ENCODE measurements at regions not wholly inside any gene's neighbourhood (a gene's known extent, or its start where the extent isn't known, plus 50 kb on each side); places are given as distances from the start of the nearest gene placed in this dataset.
A peak's percentile ranks its signal among the peaks of the same experiment; 100 is the strongest.

- no peak overlapping the region for H3K4me3 Mint-ChIP-seq (ENCODE audit: unreplicated experiment)
- TF ChIP-seq CTCF (IDR thresholded peaks at IDR 0.05), result no peak
- H3K9me3 Mint-ChIP-seq (ENCODE audit: unreplicated experiment), result no peaks in the 10 kb centered on the region
- no peak for DNase-seq (ENCODE audit: extremely low spot score, unreplicated experiment)
- no peak overlapping the region for H3K27ac Mint-ChIP-seq (ENCODE audit: unreplicated experiment)
- peaks cover 8% of the 10 kb centered on the region for H3K4me1 Mint-ChIP-seq (ENCODE audit: unreplicated experiment)
- no peaks in the 10 kb centered on the region for H3K36me3 Mint-ChIP-seq (ENCODE audit: unreplicated experiment)
- no peaks in the 10 kb centered on the region for H3K27me3 Mint-ChIP-seq (ENCODE audit: unreplicated experiment)
These were observed 267.0 kb downstream of the CETN3 start for GRCh38 chr5:90142541-90142940.

GRCh38 chr5:90141984-90142383 is 267.6 kb downstream of the CETN3 start:
- H3K27ac Mint-ChIP-seq (ENCODE audit: unreplicated experiment), result no peak overlapping the region
- no peaks in the 10 kb centered on the region for H3K9me3 Mint-ChIP-seq (ENCODE audit: unreplicated experiment)
- no peak for TF ChIP-seq CTCF (IDR thresholded peaks at IDR 0.05)
- no peaks in the 10 kb centered on the region for H3K27me3 Mint-ChIP-seq (ENCODE audit: unreplicated experiment)
- H3K4me3 Mint-ChIP-seq (ENCODE audit: unreplicated experiment), result no peak overlapping the region
- no peaks in the 10 kb centered on the region for H3K36me3 Mint-ChIP-seq (ENCODE audit: unreplicated experiment)
- no peak for DNase-seq (ENCODE audit: extremely low spot score, unreplicated experiment)
- peaks cover 8% of the 10 kb centered on the region for H3K4me1 Mint-ChIP-seq (ENCODE audit: unreplicated experiment)

GRCh38 chr5:90136952-90137528 is 272.5 kb downstream of the CETN3 start:
- Mint-ChIP-seq H3K27ac (ENCODE audit: unreplicated experiment) (no peak overlapping the region), H3K4me1 (ENCODE audit: unreplicated experiment) (peaks cover 17% of the 10 kb centered on the region), H3K4me3 (ENCODE audit: unreplicated experiment) (no peak overlapping the region), H3K9me3 (ENCODE audit: unreplicated experiment) (no peaks in the 10 kb centered on the region), H3K36me3 (ENCODE audit: unreplicated experiment) (no peaks in the 10 kb centered on the region), H3K27me3 (ENCODE audit: unreplicated experiment) (no peaks in the 10 kb centered on the region)
- DNase-seq (ENCODE audit: extremely low spot score, unreplicated experiment), result no peak
- no peak for TF ChIP-seq CTCF (IDR thresholded peaks at IDR 0.05)

GRCh38 chr5:90135779-90136378 is 273.7 kb downstream of the CETN3 start:
- no peaks in the 10 kb centered on the region for H3K36me3 Mint-ChIP-seq (ENCODE audit: unreplicated experiment)
- H3K27me3 Mint-ChIP-seq (ENCODE audit: unreplicated experiment), result no peaks in the 10 kb centered on the region
- peak; percentile 14 for TF ChIP-seq CTCF (IDR thresholded peaks at IDR 0.05)
- H3K9me3 Mint-ChIP-seq (ENCODE audit: unreplicated experiment), result no peaks in the 10 kb centered on the region
- peaks cover 28% of the 10 kb centered on the region for H3K4me1 Mint-ChIP-seq (ENCODE audit: unreplicated experiment)
- DNase-seq (ENCODE audit: extremely low spot score, unreplicated experiment), result no peak
- no peak overlapping the region for H3K27ac Mint-ChIP-seq (ENCODE audit: unreplicated experiment)
- H3K4me3 Mint-ChIP-seq (ENCODE audit: unreplicated experiment), result no peak overlapping the region

GRCh38 chr5:90134892-90135291 is 274.7 kb downstream of the CETN3 start:
- TF ChIP-seq CTCF (IDR thresholded peaks at IDR 0.05), result no peak
- H3K4me1 Mint-ChIP-seq (ENCODE audit: unreplicated experiment), result peaks cover 30% of the 10 kb centered on the region
- no peak overlapping the region for H3K4me3 Mint-ChIP-seq (ENCODE audit: unreplicated experiment)
- DNase-seq (ENCODE audit: extremely low spot score, unreplicated experiment), result no peak
- H3K9me3 Mint-ChIP-seq (ENCODE audit: unreplicated experiment), result no peaks in the 10 kb centered on the region
- no peaks in the 10 kb centered on the region for H3K36me3 Mint-ChIP-seq (ENCODE audit: unreplicated experiment)
- H3K27me3 Mint-ChIP-seq (ENCODE audit: unreplicated experiment), result no peaks in the 10 kb centered on the region
- no peak overlapping the region for H3K27ac Mint-ChIP-seq (ENCODE audit: unreplicated experiment)
